MCF 10A (cell line): ENCODE measurements at regions not wholly inside any gene's neighbourhood (a gene's known extent, or its start where the extent isn't known, plus 50 kb on each side); places are given as distances from the start of the nearest gene placed in this dataset.
A peak's percentile ranks its signal among the peaks of the same experiment; 100 is the strongest.

ENCODE experiments used
- BruUV-seq: library from RNA; stranded (reverse); fragments of 400-500 nt; replicated peaks from 2 replicates; lab custom pipeline; 2021; lab: Mats Ljungman, UMichigan
- CTCF ChIA-PET: fragments of 300-600 bp; sonication (Branson Sonifier 250); formaldehyde crosslinking; extraction: SDS; loops from one replicate; lab custom pipeline; 2021; ENCODE audit warnings: antibody characterized with exemption, inconsistent platforms; lab: Yijun Ruan, JAX
- POLR2A ChIA-PET: fragments of 300-600, 350-650 bp; sonication (Branson Sonifier 250); formaldehyde crosslinking; extraction: SDS; loops from one replicate; lab custom pipeline; 2020; ENCODE audit warnings: antibody characterized with exemption, inconsistent platforms; lab: Yijun Ruan, JAX
- DNase-seq: peaks from one replicate; pipeline ENCODE4 v3.0.0-alpha.2; 2018; ENCODE audit not compliant: unreplicated experiment
- H3K27ac Mint-ChIP-seq: one replicate; pipeline ENCODE4 v1.8.0; 2022; ENCODE audit warnings: mild to moderate bottlenecking, low read depth, mixed read lengths; ENCODE audit not compliant: unreplicated experiment
- H3K27me3 Mint-ChIP-seq: one replicate; pipeline ENCODE4 v1.8.0; 2022; ENCODE audit warnings: mixed read lengths; ENCODE audit not compliant: insufficient read depth, unreplicated experiment
- H3K36me3 Mint-ChIP-seq: one replicate; pipeline ENCODE4 v1.8.0; 2022; ENCODE audit warnings: mild to moderate bottlenecking, moderate library complexity, mixed read lengths; ENCODE audit not compliant: insufficient read depth, unreplicated experiment
- H3K4me1 Mint-ChIP-seq: one replicate; pipeline ENCODE4 v1.8.0; 2022; ENCODE audit warnings: mixed read lengths; ENCODE audit not compliant: insufficient read depth, unreplicated experiment
- H3K4me3 Mint-ChIP-seq: one replicate; pipeline ENCODE4 v1.8.0; 2022; ENCODE audit warnings: mild to moderate bottlenecking, moderate library complexity, mixed read lengths; ENCODE audit not compliant: unreplicated experiment
- H3K9me3 Mint-ChIP-seq: one replicate; pipeline ENCODE4 v1.8.0; 2022; ENCODE audit warnings: mixed read lengths; ENCODE audit not compliant: unreplicated experiment
- intact Hi-C: fragments of 100-400 bp; cut with micrococcal nuclease; formaldehyde crosslinking; loops from 2 replicates; pipeline ENCODE4 v1.14.1; 2022
- TF ChIP-seq, protein P1 (sequence below): fragments of 200-600 bp; IDR thresholded peaks from one replicate; pipeline ENCODE4 v1.8.0; 2022; ENCODE audit warnings: antibody characterized with exemption, mild to moderate bottlenecking; ENCODE audit not compliant: unreplicated experiment

DNA sequence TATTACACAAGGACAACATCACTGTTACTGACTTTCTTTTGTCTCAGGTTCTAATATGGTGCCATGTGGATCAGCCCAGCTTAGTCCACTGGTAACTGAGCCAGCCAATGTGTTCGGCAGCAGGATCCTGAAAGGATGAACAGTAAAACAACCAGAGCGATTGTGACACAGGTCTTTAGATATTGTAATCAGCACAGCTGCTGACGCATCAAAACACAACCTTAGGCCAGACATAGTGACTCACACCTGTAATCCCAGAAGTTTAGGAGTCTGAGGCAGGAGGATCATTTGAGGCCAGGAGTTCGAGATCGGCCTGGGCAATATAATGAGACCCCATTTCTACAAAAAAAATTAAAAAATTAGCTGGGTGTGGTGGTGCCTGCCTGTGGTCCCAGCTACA, 183.4 kb upstream of the CDH20 start:
- Mint-ChIP-seq H3K9me3 (peaks cover 7% of the 10 kb centered on the region), H3K4me1 (no peaks in the 10 kb centered on the region), H3K36me3 (no peaks in the 10 kb centered on the region), H3K27me3 (no peaks in the 10 kb centered on the region), H3K27ac (no peak overlapping the region), H3K4me3 (no peak overlapping the region)
- BruUV-seq, result no TSS peak
- ChIA-PET CTCF (interaction anchor here (1.1 kb wide), 1 partner anchor 33 kb away, joined by 3 read pairs; no protein-coding TSS in a partner anchor), POLR2A (no interaction called here)
- TF ChIP-seq, protein P1, sequence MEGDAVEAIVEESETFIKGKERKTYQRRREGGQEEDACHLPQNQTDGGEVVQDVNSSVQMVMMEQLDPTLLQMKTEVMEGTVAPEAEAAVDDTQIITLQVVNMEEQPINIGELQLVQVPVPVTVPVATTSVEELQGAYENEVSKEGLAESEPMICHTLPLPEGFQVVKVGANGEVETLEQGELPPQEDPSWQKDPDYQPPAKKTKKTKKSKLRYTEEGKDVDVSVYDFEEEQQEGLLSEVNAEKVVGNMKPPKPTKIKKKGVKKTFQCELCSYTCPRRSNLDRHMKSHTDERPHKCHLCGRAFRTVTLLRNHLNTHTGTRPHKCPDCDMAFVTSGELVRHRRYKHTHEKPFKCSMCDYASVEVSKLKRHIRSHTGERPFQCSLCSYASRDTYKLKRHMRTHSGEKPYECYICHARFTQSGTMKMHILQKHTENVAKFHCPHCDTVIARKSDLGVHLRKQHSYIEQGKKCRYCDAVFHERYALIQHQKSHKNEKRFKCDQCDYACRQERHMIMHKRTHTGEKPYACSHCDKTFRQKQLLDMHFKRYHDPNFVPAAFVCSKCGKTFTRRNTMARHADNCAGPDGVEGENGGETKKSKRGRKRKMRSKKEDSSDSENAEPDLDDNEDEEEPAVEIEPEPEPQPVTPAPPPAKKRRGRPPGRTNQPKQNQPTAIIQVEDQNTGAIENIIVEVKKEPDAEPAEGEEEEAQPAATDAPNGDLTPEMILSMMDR, result no peak
- DNase-seq, result peak; percentile 33
- intact Hi-C loops, result no loop called here

DNA sequence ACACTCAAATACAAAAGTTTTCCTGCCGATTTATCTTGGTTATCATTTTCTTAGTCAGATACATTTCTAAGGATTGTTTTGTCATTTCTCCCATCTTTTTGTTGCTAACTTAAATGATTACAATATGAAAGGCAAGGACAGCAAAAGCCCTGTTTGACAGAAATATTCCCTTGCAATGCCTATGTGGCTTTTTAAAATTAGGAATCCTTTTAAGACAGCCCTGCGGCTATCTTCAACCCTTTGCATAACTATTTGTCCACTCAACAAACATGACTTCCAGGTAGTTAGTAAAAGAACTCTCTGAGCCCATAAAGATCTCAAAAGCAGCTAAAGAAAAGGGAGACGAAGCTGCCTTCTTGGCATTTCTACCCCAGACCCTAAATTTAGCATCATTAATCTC, 179.7 kb upstream of the CDH20 start:
- Mint-ChIP-seq H3K4me3 (no peak overlapping the region), H3K27ac (no peak overlapping the region), H3K27me3 (no peaks in the 10 kb centered on the region), H3K4me1 (no peaks in the 10 kb centered on the region), H3K36me3 (no peaks in the 10 kb centered on the region), H3K9me3 (no peaks in the 10 kb centered on the region)
- intact Hi-C loops, result no loop called here
- TF ChIP-seq, protein P1, result no peak
- POLR2A ChIA-PET, result no interaction called here
- CTCF ChIA-PET, result no interaction called here
- DNase-seq, result no peak
- BruUV-seq, result no TSS peak

DNA sequence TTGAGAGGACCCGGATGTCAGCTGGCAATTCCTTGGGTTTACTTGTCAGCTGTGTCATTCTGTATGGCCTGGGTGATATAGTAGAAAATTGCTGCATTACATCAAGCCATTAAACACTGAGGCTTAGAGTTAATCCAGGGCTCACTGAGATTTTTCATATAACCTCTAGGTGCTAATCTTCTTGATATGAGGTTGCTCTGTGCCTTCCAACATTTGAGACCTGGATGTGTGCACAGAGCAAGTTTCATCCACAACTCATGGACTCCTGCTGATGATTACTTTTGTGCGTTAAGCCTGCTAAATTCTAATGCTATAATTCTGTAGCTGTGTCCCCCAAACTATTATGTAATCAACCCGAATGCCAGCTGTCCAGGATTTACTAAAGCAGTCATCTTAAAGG, 178.4 kb upstream of the CDH20 start:
- no TSS peak for BruUV-seq

DNA sequence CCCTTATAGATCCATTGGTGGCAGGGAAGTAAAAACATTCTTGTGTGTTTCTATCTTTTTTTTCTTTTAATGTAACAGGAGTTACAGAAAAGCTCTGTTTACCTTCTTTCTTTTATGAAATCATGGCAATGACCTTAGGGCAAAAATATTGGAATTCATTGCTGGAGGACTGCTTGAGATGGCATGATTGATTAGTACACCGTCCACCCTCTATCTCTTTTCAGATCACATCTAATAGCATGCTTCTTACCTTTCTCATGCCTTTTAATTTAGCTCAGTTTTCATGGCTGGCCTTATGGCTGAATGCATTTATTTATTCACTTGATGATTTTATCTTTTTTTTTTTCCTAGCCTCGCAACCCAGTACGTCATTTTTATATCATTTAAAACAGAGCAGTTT, 177.6 kb upstream of the CDH20 start:
- no TSS peak for BruUV-seq
- Mint-ChIP-seq H3K27me3 (no peaks in the 10 kb centered on the region), H3K4me1 (no peaks in the 10 kb centered on the region), H3K4me3 (no peak overlapping the region), H3K27ac (no peak overlapping the region), H3K9me3 (no peaks in the 10 kb centered on the region), H3K36me3 (no peaks in the 10 kb centered on the region)
- no peak for DNase-seq
- TF ChIP-seq, protein P1, result no peak
- intact Hi-C loops, result no loop called here
- CTCF ChIA-PET, result interaction anchor here (0.5 kb wide), 1 partner anchor 1070 kb away, joined by 3 read pairs; no protein-coding TSS in a partner anchor
- POLR2A ChIA-PET, result interaction anchor here (0.7 kb wide), 1 partner anchor 19 kb away, joined by 3 read pairs; no protein-coding TSS in a partner anchor

More for the DNA sequence above, 178.4 kb upstream of the CDH20 start:
- Mint-ChIP-seq H3K27ac (no peak overlapping the region), H3K36me3 (no peaks in the 10 kb centered on the region), H3K4me3 (no peak overlapping the region), H3K9me3 (no peaks in the 10 kb centered on the region), H3K27me3 (no peaks in the 10 kb centered on the region), H3K4me1 (no peaks in the 10 kb centered on the region)
- ChIA-PET POLR2A (no interaction called here), CTCF (interaction anchor here (0.7 kb wide), 1 partner anchor 50 kb away, joined by 3 read pairs; no protein-coding TSS in a partner anchor)
- intact Hi-C loops, result no loop called here
- TF ChIP-seq, protein P1, result no peak
- no peak for DNase-seq
